ENCODE measurements at regions not wholly inside any gene's neighbourhood (a gene's known extent, or its start where the extent isn't known, plus 50 kb on each side); places are given as distances from the start of the nearest gene placed in this dataset.
"Not testable (repeated sequence)": the region's sequence is repeated elsewhere in the genome, so short reads cannot be mapped to it uniquely, and the experiment has no call there.

- no peak for DNase-seq (ENCODE audit: insufficient read length, low spot score)
- FAIRE-seq: no peak
- TF ChIP-seq POLR2A (IDR thresholded peaks at IDR 0.05; ENCODE audit: low read depth, low read length): no peak
- no peak for TF ChIP-seq TAF1 (IDR thresholded peaks at IDR 0.05; ENCODE audit: low read depth, low read length)
- no peak for TF ChIP-seq POU2F2 (IDR thresholded peaks at IDR 0.05; ENCODE audit: low read depth, low read length)
- TF ChIP-seq POLR2AphosphoS5 (IDR thresholded peaks at IDR 0.05; ENCODE audit: low read depth, low read length): no peak
- no peak for TF ChIP-seq SPI1 (IDR thresholded peaks at IDR 0.05; ENCODE audit: low read depth, low read length)
- TF ChIP-seq PAX5 (IDR thresholded peaks at IDR 0.05; ENCODE audit: insufficient read depth, low read length, severe bottlenecking): no peak
Measured at GRCh38 chr14:97058589-97058988, 261.4 kb downstream of the VRK1 start.

DNA sequence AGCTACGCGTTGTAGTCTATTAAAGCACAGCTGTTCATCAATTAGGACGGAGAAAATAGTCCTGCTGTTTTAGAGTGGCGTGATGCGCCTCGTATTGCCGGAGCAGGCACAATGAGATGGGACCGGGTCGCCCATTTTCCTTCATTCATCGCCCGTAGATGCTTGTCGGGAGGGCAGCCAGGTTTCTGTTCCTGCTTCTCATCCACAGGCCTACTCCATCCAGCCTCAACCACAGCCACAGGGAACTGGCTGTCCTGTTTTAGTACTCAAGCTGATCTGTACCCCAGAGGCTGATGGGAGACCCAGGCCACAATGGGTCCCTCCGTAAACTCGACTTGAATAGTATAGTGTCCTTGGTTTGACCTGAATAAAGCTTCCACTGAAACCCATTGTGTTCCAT lies 264.0 kb downstream of the VRK1 start:
- FAIRE-seq (no peak), DNase-seq (ENCODE audit: insufficient read length, low spot score) (no peak)
- TF ChIP-seq POLR2A (IDR thresholded peaks at IDR 0.05; ENCODE audit: low read depth, low read length): no peak
- TF ChIP-seq TAF1 (IDR thresholded peaks at IDR 0.05; ENCODE audit: low read depth, low read length): no peak
- TF ChIP-seq PAX5 (IDR thresholded peaks at IDR 0.05; ENCODE audit: insufficient read depth, low read length, severe bottlenecking): no peak
- no peak for TF ChIP-seq POLR2AphosphoS5 (IDR thresholded peaks at IDR 0.05; ENCODE audit: low read depth, low read length)
- TF ChIP-seq POU2F2 (IDR thresholded peaks at IDR 0.05; ENCODE audit: low read depth, low read length): no peak
- TF ChIP-seq SPI1 (IDR thresholded peaks at IDR 0.05; ENCODE audit: low read depth, low read length): no peak

DNA sequence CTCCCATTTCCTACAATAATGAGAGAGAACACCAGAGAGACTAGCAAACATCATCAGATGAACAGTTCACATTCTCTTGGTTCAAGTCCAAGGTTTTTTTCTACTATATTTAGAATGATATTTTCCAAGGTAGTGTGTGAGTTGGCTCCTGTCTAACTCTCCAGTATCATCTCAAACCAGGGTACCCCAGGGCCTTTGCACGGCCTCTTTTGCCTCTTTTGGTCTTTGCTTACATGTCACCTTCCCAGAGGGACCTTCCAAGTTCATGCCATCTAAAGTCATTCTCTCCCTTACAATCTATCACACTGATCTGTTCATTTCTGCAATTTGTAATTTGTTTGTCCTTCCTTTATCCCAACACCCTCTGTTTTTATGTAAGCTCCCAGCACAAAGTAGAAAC lies 264.5 kb downstream of the VRK1 start:
- no peak for DNase-seq (ENCODE audit: insufficient read length, low spot score)
- FAIRE-seq: no peak
- TF ChIP-seq TAF1 (IDR thresholded peaks at IDR 0.05; ENCODE audit: low read depth, low read length) (no peak), POU2F2 (IDR thresholded peaks at IDR 0.05; ENCODE audit: low read depth, low read length) (no peak), POLR2A (IDR thresholded peaks at IDR 0.05; ENCODE audit: low read depth, low read length) (no peak), POLR2AphosphoS5 (IDR thresholded peaks at IDR 0.05; ENCODE audit: low read depth, low read length) (no peak), PAX5 (IDR thresholded peaks at IDR 0.05; ENCODE audit: insufficient read depth, low read length, severe bottlenecking) (no peak), SPI1 (IDR thresholded peaks at IDR 0.05; ENCODE audit: low read depth, low read length) (no peak)

- TF ChIP-seq POLR2A (IDR thresholded peaks at IDR 0.05; ENCODE audit: low read depth, low read length): no peak
- TF ChIP-seq POU2F2 (IDR thresholded peaks at IDR 0.05; ENCODE audit: low read depth, low read length): no peak
- TF ChIP-seq POLR2AphosphoS5 (IDR thresholded peaks at IDR 0.05; ENCODE audit: low read depth, low read length): no peak
- no peak for TF ChIP-seq SPI1 (IDR thresholded peaks at IDR 0.05; ENCODE audit: low read depth, low read length)
- TF ChIP-seq PAX5 (IDR thresholded peaks at IDR 0.05; ENCODE audit: insufficient read depth, low read length, severe bottlenecking): no peak
- no peak for TF ChIP-seq TAF1 (IDR thresholded peaks at IDR 0.05; ENCODE audit: low read depth, low read length)
- DNase-seq (ENCODE audit: insufficient read length, low spot score): no peak
- FAIRE-seq: no peak
Measured at GRCh38 chr14:97065305-97066067, 268.3 kb downstream of the VRK1 start.

DNA sequence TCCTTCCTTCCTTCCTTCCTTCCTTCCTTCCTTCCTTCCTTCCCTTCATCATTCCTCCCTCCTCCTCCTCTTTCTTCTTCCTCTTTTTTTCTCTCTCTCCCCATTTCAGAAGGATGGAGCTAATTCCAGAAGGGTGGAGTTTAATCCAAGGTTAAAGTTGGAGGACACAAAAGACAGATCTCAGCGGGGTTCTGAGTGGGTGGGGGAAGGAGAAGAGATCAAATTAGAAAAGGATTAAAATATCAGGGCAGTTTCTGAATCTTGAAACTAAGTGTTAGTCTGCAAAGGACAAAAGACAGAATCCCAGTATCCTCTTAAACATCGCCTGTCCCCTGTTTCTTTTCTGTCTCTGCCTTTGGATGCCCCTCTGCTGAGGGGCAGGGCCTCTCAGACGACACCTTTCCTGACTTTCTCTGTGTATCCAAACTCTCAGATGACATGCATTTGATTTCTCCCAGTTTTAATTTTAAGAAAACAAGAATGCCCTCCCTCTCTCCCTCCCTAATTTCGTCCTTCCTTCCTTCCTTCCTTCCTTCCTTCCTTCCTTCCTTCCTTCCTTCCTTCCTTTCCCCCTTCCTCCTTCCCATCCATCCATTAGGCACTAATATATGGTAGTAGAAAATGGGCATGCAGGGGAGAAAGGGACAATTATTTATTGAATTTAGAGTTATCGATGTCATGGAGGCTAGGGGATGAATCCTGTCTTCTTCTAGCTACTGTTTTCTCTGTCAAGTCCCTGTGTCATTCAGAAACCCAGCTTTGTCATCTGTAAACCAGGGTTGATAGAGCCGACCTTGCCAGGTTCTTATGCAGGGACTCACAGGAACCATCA lies 269.1 kb downstream of the VRK1 start:
- FAIRE-seq (no peak), DNase-seq (ENCODE audit: insufficient read length, low spot score) (no peak)
- TF ChIP-seq TAF1 (IDR thresholded peaks at IDR 0.05; ENCODE audit: low read depth, low read length) (no peak), POU2F2 (IDR thresholded peaks at IDR 0.05; ENCODE audit: low read depth, low read length) (no peak), POLR2A (IDR thresholded peaks at IDR 0.05; ENCODE audit: low read depth, low read length) (no peak), SPI1 (IDR thresholded peaks at IDR 0.05; ENCODE audit: low read depth, low read length) (no peak), POLR2AphosphoS5 (IDR thresholded peaks at IDR 0.05; ENCODE audit: low read depth, low read length) (no peak), PAX5 (IDR thresholded peaks at IDR 0.05; ENCODE audit: insufficient read depth, low read length, severe bottlenecking) (no peak)

GRCh38 chr14:97068293-97068692 lies 271.1 kb downstream of the VRK1 start:
- FAIRE-seq; DNase-seq (ENCODE audit: insufficient read length, low spot score): not testable (repeated sequence)

GRCh38 chr14:97070259-97070658 lies 273.1 kb downstream of the VRK1 start:
- TF ChIP-seq POLR2AphosphoS5 (IDR thresholded peaks at IDR 0.05; ENCODE audit: low read depth, low read length) (no peak), TAF1 (IDR thresholded peaks at IDR 0.05; ENCODE audit: low read depth, low read length) (no peak), POLR2A (IDR thresholded peaks at IDR 0.05; ENCODE audit: low read depth, low read length) (no peak), POU2F2 (IDR thresholded peaks at IDR 0.05; ENCODE audit: low read depth, low read length) (no peak), SPI1 (IDR thresholded peaks at IDR 0.05; ENCODE audit: low read depth, low read length) (no peak), PAX5 (IDR thresholded peaks at IDR 0.05; ENCODE audit: insufficient read depth, low read length, severe bottlenecking) (no peak)
- DNase-seq (ENCODE audit: insufficient read length, low spot score): no peak
- no peak for FAIRE-seq

- FAIRE-seq (no peak), DNase-seq (ENCODE audit: insufficient read length, low spot score) (no peak)
- TF ChIP-seq TAF1 (IDR thresholded peaks at IDR 0.05; ENCODE audit: low read depth, low read length) (no peak), POLR2A (IDR thresholded peaks at IDR 0.05; ENCODE audit: low read depth, low read length) (no peak), POLR2AphosphoS5 (IDR thresholded peaks at IDR 0.05; ENCODE audit: low read depth, low read length) (no peak), SPI1 (IDR thresholded peaks at IDR 0.05; ENCODE audit: low read depth, low read length) (no peak)
Measured at GRCh38 chr14:97071177-97071576, 274.0 kb downstream of the VRK1 start.

DNA sequence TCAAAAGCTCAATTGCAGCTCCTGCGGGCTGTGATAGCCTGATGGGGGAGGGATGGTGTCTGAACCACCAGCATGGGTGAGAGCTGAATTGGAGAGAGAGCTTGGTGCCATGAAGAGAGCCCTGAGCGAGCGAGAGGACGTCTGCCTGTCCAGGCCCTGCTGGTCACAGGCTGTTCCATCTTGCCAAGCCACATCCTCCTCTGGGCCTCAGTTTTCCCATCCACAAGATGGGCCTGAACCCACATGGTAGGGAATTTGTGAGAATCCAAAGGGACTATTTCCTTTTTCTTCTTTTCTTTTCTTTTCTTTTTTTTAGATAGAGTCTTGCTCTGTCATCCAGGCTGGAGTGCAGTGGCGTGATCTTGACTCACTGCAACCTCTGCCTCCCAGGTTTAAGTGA lies 276.4 kb downstream of the VRK1 start:
- DNase-seq (ENCODE audit: insufficient read length, low spot score) (no peak), FAIRE-seq (no peak)
- TF ChIP-seq POU2F2 (IDR thresholded peaks at IDR 0.05; ENCODE audit: low read depth, low read length) (no peak), SPI1 (IDR thresholded peaks at IDR 0.05; ENCODE audit: low read depth, low read length) (no peak), POLR2AphosphoS5 (IDR thresholded peaks at IDR 0.05; ENCODE audit: low read depth, low read length) (no peak), TAF1 (IDR thresholded peaks at IDR 0.05; ENCODE audit: low read depth, low read length) (no peak), POLR2A (IDR thresholded peaks at IDR 0.05; ENCODE audit: low read depth, low read length) (no peak), PAX5 (IDR thresholded peaks at IDR 0.05; ENCODE audit: insufficient read depth, low read length, severe bottlenecking) (no peak)

Measured in GM12891 (cell line).